Astrocyte (in vitro differentiated cells and primary cell): ENCODE measurements at regions not wholly inside any gene's neighbourhood (a gene's known extent, or its start where the extent isn't known, plus 50 kb on each side); places are given as distances from the start of the nearest gene placed in this dataset.

Source experiments
- DNase-seq: peaks from one replicate; pipeline ENCODE4 v3.0.0-alpha.2; 2010; ENCODE audit warnings: low read depth
- FAIRE-seq: peaks from 2 replicates; lab custom pipeline; 2011; peaks lifted over from hg19 to GRCh38; lab: Jason Lieb, UNC
- H2AFZ ChIP-seq: 2 replicates; pipeline ENCODE4 v1.6.0; 2012; ENCODE audit warnings: low read depth, low read length, inconsistent platforms
- H3K27ac ChIP-seq: 2 replicates; pipeline ENCODE4 v1.5.1; 2011; ENCODE audit warnings: low read depth, low read length, inconsistent platforms
- H3K27me3 ChIP-seq: 2 replicates; pipeline ENCODE4 v1.6.0; 2011; ENCODE audit warnings: low read length, inconsistent platforms; ENCODE audit not compliant: insufficient read depth
- H3K36me3 ChIP-seq: 2 replicates; pipeline ENCODE4 v1.5.1; 2011; ENCODE audit warnings: low read length, inconsistent platforms; ENCODE audit not compliant: insufficient read depth
- H3K4me1 ChIP-seq: 2 replicates; pipeline ENCODE4 v1.5.1; 2011; ENCODE audit warnings: low read length, inconsistent platforms; ENCODE audit not compliant: insufficient read depth
- H3K4me2 ChIP-seq: 2 replicates; pipeline ENCODE4 v1.6.0; 2012; ENCODE audit warnings: low read length, inconsistent platforms
- H3K4me3 ChIP-seq: 2 replicates; pipeline ENCODE4 v1.5.1; 2011; ENCODE audit warnings: low read depth, mild to moderate bottlenecking, low read length, inconsistent platforms; ENCODE audit not compliant: insufficient read depth
- H3K79me2 ChIP-seq: 2 replicates; pipeline ENCODE4 v1.6.0; 2012; ENCODE audit warnings: mild to moderate bottlenecking, low read length, inconsistent platforms; ENCODE audit not compliant: insufficient read depth
- H3K9ac ChIP-seq: 2 replicates; pipeline ENCODE4 v1.6.0; 2012; ENCODE audit warnings: mild to moderate bottlenecking, low read length, inconsistent platforms
- H3K9me3 ChIP-seq: 2 replicates; pipeline ENCODE4 v1.5.1; 2012; ENCODE audit warnings: low read depth, mild to moderate bottlenecking, low read length, inconsistent platforms; ENCODE audit not compliant: insufficient read depth
- H4K20me1 ChIP-seq: 2 replicates; pipeline ENCODE4 v1.6.0; 2012; ENCODE audit warnings: low read length, inconsistent platforms; ENCODE audit not compliant: insufficient read depth
- H3K27ac Mint-ChIP-seq: one replicate; pipeline ENCODE4 v1.8.0; 2021; ENCODE audit warnings: mild to moderate bottlenecking, mixed read lengths; ENCODE audit not compliant: unreplicated experiment
- H3K27me3 Mint-ChIP-seq: one replicate; pipeline ENCODE4 v1.8.0; 2021; ENCODE audit warnings: low read depth, mixed read lengths; ENCODE audit not compliant: unreplicated experiment
- H3K36me3 Mint-ChIP-seq: one replicate; pipeline ENCODE4 v1.8.0; 2021; ENCODE audit warnings: low read depth, mixed read lengths; ENCODE audit not compliant: unreplicated experiment
- H3K4me1 Mint-ChIP-seq: one replicate; pipeline ENCODE4 v1.8.0; 2021; ENCODE audit warnings: low read depth, mixed read lengths; ENCODE audit not compliant: unreplicated experiment
- H3K4me3 Mint-ChIP-seq: one replicate; pipeline ENCODE4 v1.8.0; 2021; ENCODE audit warnings: mild to moderate bottlenecking, moderate library complexity, mixed read lengths; ENCODE audit not compliant: unreplicated experiment
- H3K9me3 Mint-ChIP-seq: one replicate; pipeline ENCODE4 v1.8.0; 2021; ENCODE audit warnings: mild to moderate bottlenecking, mixed read lengths; ENCODE audit not compliant: unreplicated experiment
- EZH2 ChIP-seq: IDR thresholded peaks from 2 replicates; pipeline ENCODE4 v1.6.1; 2012; ENCODE audit warnings: mild to moderate bottlenecking, low read length, inconsistent platforms; ENCODE audit not compliant: insufficient read depth
- TF ChIP-seq, protein P1 (sequence below): IDR thresholded peaks from 2 replicates; pipeline ENCODE4 v1.5.1; 2011; ENCODE audit warnings: low read depth, mild to moderate bottlenecking, inconsistent platforms, low read length, moderate library complexity; ENCODE audit not compliant: insufficient read depth

GRCh38 chr3:82521657-82522056, 760.2 kb upstream of the GBE1 start:
- Mint-ChIP-seq H3K27me3 (no peaks in the 10 kb centered on the region), H3K9me3 (no peaks in the 10 kb centered on the region), H3K4me1 (no peaks in the 10 kb centered on the region), H3K36me3 (no peaks in the 10 kb centered on the region), H3K4me3 (no peak overlapping the region), H3K27ac (no peak overlapping the region)
- no peaks in the 10 kb centered on the region for H3K79me2 ChIP-seq
- TF ChIP-seq, protein P1, sequence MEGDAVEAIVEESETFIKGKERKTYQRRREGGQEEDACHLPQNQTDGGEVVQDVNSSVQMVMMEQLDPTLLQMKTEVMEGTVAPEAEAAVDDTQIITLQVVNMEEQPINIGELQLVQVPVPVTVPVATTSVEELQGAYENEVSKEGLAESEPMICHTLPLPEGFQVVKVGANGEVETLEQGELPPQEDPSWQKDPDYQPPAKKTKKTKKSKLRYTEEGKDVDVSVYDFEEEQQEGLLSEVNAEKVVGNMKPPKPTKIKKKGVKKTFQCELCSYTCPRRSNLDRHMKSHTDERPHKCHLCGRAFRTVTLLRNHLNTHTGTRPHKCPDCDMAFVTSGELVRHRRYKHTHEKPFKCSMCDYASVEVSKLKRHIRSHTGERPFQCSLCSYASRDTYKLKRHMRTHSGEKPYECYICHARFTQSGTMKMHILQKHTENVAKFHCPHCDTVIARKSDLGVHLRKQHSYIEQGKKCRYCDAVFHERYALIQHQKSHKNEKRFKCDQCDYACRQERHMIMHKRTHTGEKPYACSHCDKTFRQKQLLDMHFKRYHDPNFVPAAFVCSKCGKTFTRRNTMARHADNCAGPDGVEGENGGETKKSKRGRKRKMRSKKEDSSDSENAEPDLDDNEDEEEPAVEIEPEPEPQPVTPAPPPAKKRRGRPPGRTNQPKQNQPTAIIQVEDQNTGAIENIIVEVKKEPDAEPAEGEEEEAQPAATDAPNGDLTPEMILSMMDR: no peak
- no peak for TF ChIP-seq EZH2
- DNase-seq: no peak
- no peak overlapping the region for H3K4me3 ChIP-seq
- no peaks in the 10 kb centered on the region for H3K4me1 ChIP-seq
- no peaks in the 10 kb centered on the region for H3K27me3 ChIP-seq
- FAIRE-seq: no peak
- H3K36me3 ChIP-seq: no peaks in the 10 kb centered on the region
- no peak overlapping the region for H2AFZ ChIP-seq
- H3K4me2 ChIP-seq: no peak overlapping the region
- H3K9ac ChIP-seq: no peak overlapping the region
- H3K9me3 ChIP-seq: no peaks in the 10 kb centered on the region
- H4K20me1 ChIP-seq: no peaks in the 10 kb centered on the region
- H3K27ac ChIP-seq: no peak overlapping the region

DNA sequence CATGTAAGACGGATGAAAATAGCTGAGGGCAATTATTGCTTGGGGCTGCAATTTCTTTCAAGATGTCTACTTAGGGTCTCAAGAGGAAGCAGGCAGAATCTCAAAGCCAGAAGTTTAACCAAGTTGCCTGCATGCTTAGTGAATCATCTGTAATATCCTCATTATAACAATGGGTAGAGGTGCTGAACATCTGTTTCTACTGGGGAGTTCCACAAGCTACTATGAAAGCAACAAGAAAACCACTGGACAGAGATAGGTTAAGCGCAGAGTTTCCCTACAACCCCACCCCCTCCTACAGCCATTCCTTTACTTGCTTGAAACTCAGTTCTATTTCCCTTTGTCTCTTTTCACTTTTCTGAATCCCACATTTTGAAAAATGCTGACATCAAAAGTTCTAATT, 759.4 kb upstream of the GBE1 start:
- Histone ChIP-seq H4K20me1 (no peaks in the 10 kb centered on the region), H3K36me3 (no peaks in the 10 kb centered on the region), H3K79me2 (no peaks in the 10 kb centered on the region), H3K4me2 (no peak overlapping the region), H3K4me1 (no peaks in the 10 kb centered on the region), H3K27ac (no peak overlapping the region), H3K27me3 (no peaks in the 10 kb centered on the region), H2AFZ (no peak overlapping the region), H3K9ac (no peak overlapping the region), H3K9me3 (no peaks in the 10 kb centered on the region), H3K4me3 (no peak overlapping the region)
- no peaks in the 10 kb centered on the region for H3K4me1 Mint-ChIP-seq
- no peak overlapping the region for H3K27ac Mint-ChIP-seq
- no peaks in the 10 kb centered on the region for H3K27me3 Mint-ChIP-seq
- no peaks in the 10 kb centered on the region for H3K36me3 Mint-ChIP-seq
- no peaks in the 10 kb centered on the region for H3K9me3 Mint-ChIP-seq
- H3K4me3 Mint-ChIP-seq: no peak overlapping the region
- TF ChIP-seq EZH2: no peak
- TF ChIP-seq, protein P1: no peak
- no peak for FAIRE-seq
- no peak for DNase-seq

DNA sequence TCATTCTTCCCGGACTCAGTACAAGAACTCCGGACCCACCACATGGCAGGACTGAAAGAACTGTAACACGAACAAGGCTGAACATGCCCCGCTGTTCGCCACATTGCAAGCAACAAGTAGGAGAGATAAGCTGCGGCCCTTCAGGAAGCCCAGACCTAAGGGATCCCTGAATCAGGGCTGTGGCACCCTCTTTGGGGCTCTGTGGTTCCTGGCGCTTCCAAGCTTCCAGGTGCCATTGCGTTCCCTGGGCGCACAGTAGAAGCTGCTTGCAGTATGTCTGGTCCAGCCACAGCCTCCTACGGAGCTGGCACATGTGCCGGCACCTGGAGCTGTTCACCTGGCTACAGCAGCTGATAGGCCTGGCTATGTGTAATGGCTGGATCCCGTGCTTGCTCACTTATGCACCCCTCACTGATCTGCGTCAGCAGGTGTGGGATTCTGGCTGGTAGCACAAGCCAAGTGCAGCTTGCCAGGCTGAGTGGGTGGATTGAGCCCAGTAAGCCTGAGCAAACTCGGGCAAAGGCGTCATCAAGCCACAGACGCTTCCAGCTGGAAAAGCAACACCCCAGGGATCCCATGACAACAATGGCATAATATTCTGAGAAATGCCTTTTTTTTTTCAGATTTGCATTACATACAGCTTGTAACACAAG, 748.6 kb upstream of the GBE1 start:
- H3K4me3 ChIP-seq: no peak overlapping the region
- Mint-ChIP-seq H3K4me3 (no peak overlapping the region), H3K27me3 (no peaks in the 10 kb centered on the region), H3K36me3 (no peaks in the 10 kb centered on the region), H3K9me3 (no peaks in the 10 kb centered on the region), H3K4me1 (no peaks in the 10 kb centered on the region), H3K27ac (no peak overlapping the region)
- no peaks in the 10 kb centered on the region for H3K4me1 ChIP-seq
- TF ChIP-seq, protein P1: no peak
- TF ChIP-seq EZH2: no peak
- no peaks in the 10 kb centered on the region for H3K36me3 ChIP-seq
- H3K9ac ChIP-seq: no peak overlapping the region
- peaks cover 3% of the 10 kb centered on the region for H3K9me3 ChIP-seq
- no peak overlapping the region for H3K27ac ChIP-seq
- H2AFZ ChIP-seq: no peak overlapping the region
- no peaks in the 10 kb centered on the region for H3K79me2 ChIP-seq
- FAIRE-seq (no peak), DNase-seq (peak; percentile 2)
- no peaks in the 10 kb centered on the region for H4K20me1 ChIP-seq
- no peaks in the 10 kb centered on the region for H3K27me3 ChIP-seq
- no peak overlapping the region for H3K4me2 ChIP-seq
